Gastroesophageal sphincter (tissue), 4 donors: ENCODE measurements at regions not wholly inside any gene's neighbourhood (a gene's known extent, or its start where the extent isn't known, plus 50 kb on each side); places are given as distances from the start of the nearest gene placed in this dataset.
A peak's percentile ranks its signal among the peaks of the same experiment; 100 is the strongest.

Experiments used
- ATAC-seq: fragments of 150-250 bp; one replicate; pipeline ENCODE4 v1.9.1; 2016; ENCODE audit warnings: mild to moderate bottlenecking, moderate library complexity
- H3K27ac ChIP-seq, 4 donors: fragments of 200-600 bp; sonication (generic) in 3 of 4; 1 replicate in 3 of 4; 2 replicates in 1 of 4; pipeline ENCODE4 v1.5.1; 2016 to 2019
- H3K27me3 ChIP-seq: fragments of 200-600 bp; sonication (generic); one replicate; pipeline ENCODE4 v1.5.1; 2019
- H3K36me3 ChIP-seq, 2 donors: fragments of 200-600 bp; sonication (generic); one replicate each; pipeline ENCODE4 v1.5.1; 2019; ENCODE audit warnings: control low read depth in 1 of 2
- H3K4me1 ChIP-seq, 3 donors: fragments of 200-600 bp; sonication (generic); 1 replicate in 2 of 3; 2 replicates in 1 of 3; pipeline ENCODE4 v1.5.1; 2016 to 2019; ENCODE audit warnings: control low read depth in 2 of 3
- H3K4me3 ChIP-seq, 2 donors: fragments of 200-600 bp; sonication (generic); one replicate each; pipeline ENCODE4 v1.5.1; 2019; ENCODE audit warnings: mild to moderate bottlenecking in 1 of 2, moderate library complexity in 1 of 2
- H3K9me3 ChIP-seq, 3 donors: fragments of 200-600 bp; sonication (generic); one replicate each; pipeline ENCODE4 v1.5.1; 2017 to 2019; ENCODE audit warnings: control low read depth in 2 of 3
- EP300 ChIP-seq: sonication (generic); formaldehyde crosslinking; IDR thresholded peaks from one replicate; pipeline ENCODE4 v1.6.1; 2017; ENCODE audit warnings: antibody characterized with exemption, mild to moderate bottlenecking
- POLR2A ChIP-seq, 2 donors: fragments of 450-650 bp; IDR thresholded peaks; one replicate each; pipeline ENCODE4 v1.6.1; 2017; ENCODE audit warnings: antibody characterized with exemption in 2 of 2, mild to moderate bottlenecking in 2 of 2, moderate library complexity in 1 of 2
- POLR2AphosphoS5 ChIP-seq: sonication (generic); formaldehyde crosslinking; IDR thresholded peaks from one replicate; pipeline ENCODE4 v1.6.1; 2017; ENCODE audit warnings: antibody characterized with exemption
- WGBS, 2 donors: methylation state at CpG; one replicate each; pipeline ENCODE4 v1.1.5; 2018; ENCODE audit warnings: low coverage in 1 of 2; 5-methylcytosine and 5-hydroxymethylcytosine counted together
- TF ChIP-seq, protein P1 (sequence below), 4 experiments: fragments of 200-600 bp in 2 of 4; fragments of 450-650 bp in 2 of 4; sonication (generic) in 1 of 4; IDR thresholded peaks; one replicate each; pipeline ENCODE4 v1.5.1; 2017 to 2019; ENCODE audit warnings: antibody characterized with exemption in 4 of 4, mild to moderate bottlenecking in 2 of 4, moderate library complexity in 2 of 4

DNA sequence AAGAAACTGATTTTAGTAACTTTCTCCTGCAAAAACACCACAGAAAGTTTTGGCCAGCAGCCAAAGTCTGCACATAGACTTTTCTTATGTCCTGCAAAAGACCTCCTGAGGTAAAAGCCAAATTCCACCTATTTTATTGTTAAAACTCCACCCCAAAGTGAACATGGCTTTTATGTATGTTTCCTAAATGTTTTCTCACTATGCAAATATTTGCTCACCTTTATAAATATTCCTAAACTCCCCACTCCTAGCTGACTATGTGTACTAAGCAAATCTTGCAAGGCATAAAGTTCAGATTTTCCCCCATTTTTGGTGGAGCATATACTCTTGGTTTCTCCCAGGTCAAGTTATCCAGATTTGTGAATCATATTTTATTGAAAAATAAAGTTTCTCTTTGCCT lies 446.2 kb downstream of the DNAH5 start:
- H3K27me3 ChIP-seq = no peaks in the 10 kb centered on the region
- no peaks in the 10 kb centered on the region for H3K9me3 ChIP-seq

DNA sequence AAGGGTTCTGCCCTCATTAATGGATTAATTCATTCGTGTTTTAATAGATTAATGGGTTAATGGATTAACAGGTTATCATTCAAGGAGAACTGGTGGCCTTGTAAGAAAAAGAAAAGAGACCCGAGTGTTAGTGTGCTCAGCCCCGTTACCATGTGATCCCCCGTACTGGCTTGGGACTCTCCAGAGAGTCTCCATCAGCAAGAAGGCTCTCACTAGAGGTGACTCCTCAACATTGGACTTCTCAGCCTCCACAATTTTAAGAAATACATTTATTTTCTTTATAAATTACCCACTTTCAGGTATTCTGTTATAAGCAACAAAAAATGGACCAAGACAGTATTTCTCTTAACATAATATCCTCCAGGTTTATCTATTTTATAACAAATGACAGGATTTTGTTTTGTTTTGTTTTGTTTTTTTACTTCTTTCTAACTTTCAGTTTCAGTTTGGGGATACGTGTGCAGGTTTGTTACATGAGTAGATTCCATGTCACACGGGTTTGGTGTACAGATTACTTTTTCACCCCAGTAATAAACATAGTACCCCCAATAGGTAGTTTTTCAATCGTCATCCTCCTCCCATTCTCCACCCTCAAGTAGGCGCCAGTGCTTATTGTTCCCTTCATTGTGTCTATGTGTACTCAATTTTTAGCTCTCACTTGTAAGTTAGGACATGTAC lies 456.1 kb downstream of the DNAH5 start:
- ATAC-seq = no peak
- no peaks in the 10 kb centered on the region for H3K27me3 ChIP-seq
- 63 to 74% methylated on average over 5 to 8 of the region's 8 CpGs for WGBS, 2 donors

More for the DNA sequence above, 446.2 kb downstream of the DNAH5 start:
- Histone ChIP-seq H3K4me1 (no peaks in the 10 kb centered on the region), H3K27ac (no peak overlapping the region), H3K4me3 (no peak overlapping the region), H3K36me3 (no peaks in the 10 kb centered on the region)
- no peak for ATAC-seq
- no peak for TF ChIP-seq POLR2A (IDR thresholded peaks at IDR 0.05)
- TF ChIP-seq POLR2AphosphoS5 = no peak
- no peak for TF ChIP-seq EP300
- TF ChIP-seq, protein P1, sequence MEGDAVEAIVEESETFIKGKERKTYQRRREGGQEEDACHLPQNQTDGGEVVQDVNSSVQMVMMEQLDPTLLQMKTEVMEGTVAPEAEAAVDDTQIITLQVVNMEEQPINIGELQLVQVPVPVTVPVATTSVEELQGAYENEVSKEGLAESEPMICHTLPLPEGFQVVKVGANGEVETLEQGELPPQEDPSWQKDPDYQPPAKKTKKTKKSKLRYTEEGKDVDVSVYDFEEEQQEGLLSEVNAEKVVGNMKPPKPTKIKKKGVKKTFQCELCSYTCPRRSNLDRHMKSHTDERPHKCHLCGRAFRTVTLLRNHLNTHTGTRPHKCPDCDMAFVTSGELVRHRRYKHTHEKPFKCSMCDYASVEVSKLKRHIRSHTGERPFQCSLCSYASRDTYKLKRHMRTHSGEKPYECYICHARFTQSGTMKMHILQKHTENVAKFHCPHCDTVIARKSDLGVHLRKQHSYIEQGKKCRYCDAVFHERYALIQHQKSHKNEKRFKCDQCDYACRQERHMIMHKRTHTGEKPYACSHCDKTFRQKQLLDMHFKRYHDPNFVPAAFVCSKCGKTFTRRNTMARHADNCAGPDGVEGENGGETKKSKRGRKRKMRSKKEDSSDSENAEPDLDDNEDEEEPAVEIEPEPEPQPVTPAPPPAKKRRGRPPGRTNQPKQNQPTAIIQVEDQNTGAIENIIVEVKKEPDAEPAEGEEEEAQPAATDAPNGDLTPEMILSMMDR (IDR thresholded peaks at IDR 0.05) = no peak

DNA sequence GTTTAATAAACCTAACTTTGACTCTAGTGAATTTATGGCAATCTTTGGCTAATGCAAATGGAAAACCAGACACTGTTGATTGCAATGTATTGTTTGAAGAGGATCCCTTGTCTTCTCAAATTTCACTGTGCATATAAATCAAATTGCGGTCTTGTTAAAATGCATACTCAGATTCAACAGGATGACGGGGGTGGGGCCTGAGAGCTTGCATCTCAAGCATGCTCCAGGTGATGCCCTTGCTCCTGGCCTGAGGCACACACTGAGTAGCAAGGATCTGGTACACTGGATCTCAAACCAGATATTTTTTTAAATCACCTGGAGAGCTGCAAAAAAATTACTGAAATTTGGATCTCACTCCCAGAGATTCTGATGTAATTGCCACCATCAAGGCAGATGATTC lies 463.7 kb downstream of the DNAH5 start:
- WGBS, 2 donors = 61 to 65% methylated on average over 2 of the region's 2 CpGs
- no peak for ATAC-seq

More for the DNA sequence above, 456.1 kb downstream of the DNAH5 start:
- no peaks in the 10 kb centered on the region for H3K36me3 ChIP-seq
- H3K9me3 ChIP-seq = no peaks in the 10 kb centered on the region
- H3K27ac ChIP-seq = no peak overlapping the region
- TF ChIP-seq EP300 (no peak), POLR2A (IDR thresholded peaks at IDR 0.05) (no peak), POLR2AphosphoS5 (no peak)
- TF ChIP-seq, protein P1 (IDR thresholded peaks at IDR 0.05) = no peak
- H3K4me3 ChIP-seq = no peak overlapping the region
- no peaks in the 10 kb centered on the region for H3K4me1 ChIP-seq

DNA sequence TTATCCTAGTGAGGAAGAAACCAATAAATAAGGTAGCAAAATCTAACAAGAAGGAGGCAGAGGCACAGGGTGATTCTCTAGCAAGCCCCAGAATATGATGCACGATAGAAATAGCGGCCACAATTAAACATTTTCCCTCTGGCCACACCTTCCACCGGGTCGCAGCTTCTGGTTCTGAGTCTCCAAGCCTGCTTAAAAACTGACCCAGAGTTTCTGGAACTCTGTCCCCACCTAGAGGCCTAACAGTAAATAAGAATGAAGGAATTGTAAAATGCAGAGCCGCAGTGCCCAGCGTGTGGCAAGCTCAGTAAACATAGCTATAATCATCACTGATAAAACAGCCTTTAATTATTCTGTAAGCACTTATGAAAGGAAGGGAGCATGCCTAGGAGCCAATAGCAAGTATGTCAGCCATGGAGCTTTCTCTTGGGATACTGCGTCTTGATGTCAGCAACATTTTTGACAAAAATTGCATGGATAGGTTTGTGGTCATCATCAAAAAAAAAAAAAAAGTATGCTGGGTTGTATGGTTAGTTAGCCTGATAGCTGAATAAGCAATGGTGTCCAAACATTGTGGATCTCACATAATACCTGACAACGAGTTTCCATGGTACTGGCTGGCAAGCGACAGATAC lies 465.5 kb downstream of the DNAH5 start:
- WGBS, 2 donors = 26 to 29% methylated on average over 9 of the region's 9 CpGs
- Histone ChIP-seq H3K36me3 (no peaks in the 10 kb centered on the region), H3K9me3 (no peaks in the 10 kb centered on the region), H3K4me3 (no peak overlapping the region), H3K27me3 (peaks cover 14% of the 10 kb centered on the region), H3K27ac (no peak overlapping the region), H3K4me1 (no peaks in the 10 kb centered on the region)
- TF ChIP-seq POLR2A (IDR thresholded peaks at IDR 0.05) = no peak
- TF ChIP-seq, protein P1 (IDR thresholded peaks at IDR 0.05) = peak in 1 of 4 experiments; percentile 22
- peak; percentile 24 for ATAC-seq

More for the DNA sequence above, 463.7 kb downstream of the DNAH5 start:
- H3K4me3 ChIP-seq = no peak overlapping the region
- H3K27ac ChIP-seq = no peak overlapping the region
- no peaks in the 10 kb centered on the region for H3K9me3 ChIP-seq
- TF ChIP-seq POLR2AphosphoS5 (no peak), EP300 (no peak), POLR2A (IDR thresholded peaks at IDR 0.05) (no peak)
- TF ChIP-seq, protein P1 (IDR thresholded peaks at IDR 0.05) = no peak
- no peaks in the 10 kb centered on the region for H3K36me3 ChIP-seq
- no peaks in the 10 kb centered on the region for H3K4me1 ChIP-seq
- peaks cover 14% of the 10 kb centered on the region for H3K27me3 ChIP-seq
